Activated CD4-positive, alpha-beta T cell treated with anti-CD3 and anti-CD28 coated beads for 36 hours (primary cell): ENCODE measurements at regions not wholly inside any gene's neighbourhood (a gene's known extent, or its start where the extent isn't known, plus 50 kb on each side); places are given as distances from the start of the nearest gene placed in this dataset.
"Not testable (repeated sequence)": the region's sequence is repeated elsewhere in the genome, so short reads cannot be mapped to it uniquely, and the experiment has no call there.

Source experiments
- ATAC-seq: fragments of 200-7000 bp; cut with Tn5 transposase; one replicate; pipeline ENCODE4 v1.10.0; 2021; ENCODE audit warnings: mild to moderate bottlenecking, moderate library complexity
- CTCF ChIA-PET: fragments of 350-600 bp; sonication (Branson Sonifier 250); formaldehyde crosslinking; loops from one replicate; lab custom pipeline; 2021; ENCODE audit warnings: antibody characterized with exemption; lab: Charles Lee
- POLR2A ChIA-PET: fragments of 350-600 bp; sonication (Branson Sonifier 250); formaldehyde crosslinking; loops from one replicate; lab custom pipeline; 2021; ENCODE audit warnings: antibody characterized with exemption, inconsistent platforms; lab: Charles Lee
- DNase-seq: peaks from one replicate; pipeline ENCODE4 v3.0.0-alpha.2; 2020
- H3K27ac Mint-ChIP-seq: one replicate; pipeline ENCODE4 v1.8.0; 2021; ENCODE audit warnings: mixed read lengths
- H3K27me3 Mint-ChIP-seq: one replicate; pipeline ENCODE4 v1.8.0; 2021; ENCODE audit warnings: mixed read lengths
- H3K36me3 Mint-ChIP-seq: one replicate; pipeline ENCODE4 v1.8.0; 2021; ENCODE audit warnings: low read depth, mixed read lengths
- H3K4me1 Mint-ChIP-seq: one replicate; pipeline ENCODE4 v1.8.0; 2021; ENCODE audit warnings: mixed read lengths
- H3K4me3 Mint-ChIP-seq: one replicate; pipeline ENCODE4 v1.8.0; 2021; ENCODE audit warnings: mild to moderate bottlenecking, moderate library complexity, mixed read lengths
- H3K9me3 Mint-ChIP-seq: one replicate; pipeline ENCODE4 v1.8.0; 2021; ENCODE audit warnings: low read depth, mixed read lengths
- intact Hi-C, 2 experiments: fragments of 100-400 bp; cut with DNase I in 1 of 2; cut with micrococcal nuclease in 1 of 2; formaldehyde crosslinking; loops; one replicate each; pipeline versions ENCODE4 v1.14.2 to v1.15.1; 2022 to 2024; cut with DNase I, micrococcal nuclease

DNA sequence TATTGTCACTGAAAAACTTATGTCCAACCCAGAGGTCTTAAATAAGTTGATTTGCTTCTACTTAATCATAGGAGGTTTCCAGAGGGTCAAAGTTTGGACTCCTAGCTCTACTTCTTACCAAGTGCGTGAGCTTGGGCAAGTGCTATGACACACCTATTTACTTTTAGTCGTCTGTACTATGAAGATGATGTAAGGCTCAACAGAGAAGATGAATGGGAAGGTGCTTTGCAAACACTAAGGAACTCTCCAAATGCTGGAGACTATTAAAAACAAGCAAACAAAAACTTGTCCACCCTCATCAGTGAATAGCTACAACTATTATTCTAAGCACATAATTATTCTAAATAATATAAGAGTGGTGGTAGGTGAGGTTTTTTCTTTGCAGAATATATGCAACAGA is 232.3 kb upstream of the USP24 start:
- ATAC-seq (no peak), DNase-seq (no peak)
- H3K36me3 Mint-ChIP-seq = no peaks in the 10 kb centered on the region
- no peak overlapping the region for H3K4me3 Mint-ChIP-seq
- ChIA-PET CTCF (interaction anchor here (1.2 kb wide), 1 partner anchor 69 kb away, joined by 3 read pairs; no protein-coding TSS in a partner anchor), POLR2A (no interaction called here)
- H3K9me3 Mint-ChIP-seq = no peaks in the 10 kb centered on the region
- intact Hi-C loops = loop anchor here in 1 of 2 experiments (10.0 kb wide), 1 partner anchor 303 kb away; no protein-coding TSS in a partner anchor
- H3K4me1 Mint-ChIP-seq = peaks cover 8% of the 10 kb centered on the region
- H3K27me3 Mint-ChIP-seq = peaks cover 11% of the 10 kb centered on the region
- no peak overlapping the region for H3K27ac Mint-ChIP-seq

DNA sequence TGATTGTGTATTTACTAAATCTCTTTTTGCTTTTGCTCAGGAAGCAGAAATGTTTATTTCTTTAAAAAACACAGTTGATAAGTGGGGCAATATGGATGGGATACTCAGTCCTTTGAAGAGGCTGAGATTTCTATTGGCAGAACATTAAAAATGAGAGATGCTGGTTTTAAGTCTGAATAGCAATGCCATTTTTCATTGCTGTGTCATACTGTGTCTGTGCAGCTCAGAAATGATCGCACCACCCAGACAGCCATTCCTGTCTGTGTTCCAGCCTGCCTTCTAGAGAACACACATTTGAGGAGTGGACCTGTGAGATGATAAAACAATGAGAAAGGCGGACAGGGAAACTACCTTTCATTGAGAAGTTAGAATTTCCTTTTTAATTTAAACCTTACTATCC is 231.2 kb upstream of the USP24 start:
- Mint-ChIP-seq H3K36me3 (no peaks in the 10 kb centered on the region), H3K4me1 (peaks cover 8% of the 10 kb centered on the region), H3K4me3 (no peak overlapping the region), H3K27me3 (peaks cover 7% of the 10 kb centered on the region), H3K9me3 (no peaks in the 10 kb centered on the region), H3K27ac (no peak overlapping the region)
- intact Hi-C loops = loop anchor here in 1 of 2 experiments (10.0 kb wide), 1 partner anchor 302 kb away; no protein-coding TSS in a partner anchor
- POLR2A ChIA-PET = no interaction called here
- CTCF ChIA-PET = interaction anchor here (1.1 kb wide), 1 partner anchor 13 kb away, joined by 3 read pairs; no protein-coding TSS in a partner anchor
- no peak for ATAC-seq
- no peak for DNase-seq

DNA sequence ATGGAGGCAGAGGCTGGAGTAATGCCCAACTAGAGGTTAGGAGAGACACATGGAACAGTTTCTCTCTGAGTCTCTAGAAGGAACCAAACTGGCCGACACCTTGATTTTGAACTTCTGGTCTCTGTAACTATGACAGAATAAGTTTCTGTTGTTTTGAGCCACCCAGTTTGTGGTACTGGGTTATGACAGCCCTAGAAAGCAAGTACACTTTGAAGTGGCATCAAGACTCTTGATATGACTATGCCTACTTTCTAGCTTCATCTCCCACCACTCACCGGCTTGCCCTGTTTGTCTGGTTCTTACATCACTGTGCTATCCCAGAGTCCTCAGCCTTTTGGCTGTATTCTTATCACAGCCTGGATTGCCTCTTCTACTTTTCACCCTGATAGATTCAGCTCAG is 230.3 kb upstream of the USP24 start:
- Mint-ChIP-seq H3K27ac (no peak overlapping the region), H3K4me1 (peaks cover 8% of the 10 kb centered on the region), H3K36me3 (no peaks in the 10 kb centered on the region), H3K27me3 (peaks cover 7% of the 10 kb centered on the region), H3K9me3 (no peaks in the 10 kb centered on the region), H3K4me3 (no peak overlapping the region)
- DNase-seq (peak; percentile 61), ATAC-seq (peak; percentile 97)
- intact Hi-C loops = loop anchor here in 1 of 2 experiments (10.0 kb wide), 1 partner anchor 301 kb away; no protein-coding TSS in a partner anchor
- CTCF ChIA-PET = interaction anchor here (0.6 to 1.1 kb wide), 2 partner anchors 14 to 70 kb away, joined by 3 read pairs; no protein-coding TSS in a partner anchor
- POLR2A ChIA-PET = no interaction called here

DNA sequence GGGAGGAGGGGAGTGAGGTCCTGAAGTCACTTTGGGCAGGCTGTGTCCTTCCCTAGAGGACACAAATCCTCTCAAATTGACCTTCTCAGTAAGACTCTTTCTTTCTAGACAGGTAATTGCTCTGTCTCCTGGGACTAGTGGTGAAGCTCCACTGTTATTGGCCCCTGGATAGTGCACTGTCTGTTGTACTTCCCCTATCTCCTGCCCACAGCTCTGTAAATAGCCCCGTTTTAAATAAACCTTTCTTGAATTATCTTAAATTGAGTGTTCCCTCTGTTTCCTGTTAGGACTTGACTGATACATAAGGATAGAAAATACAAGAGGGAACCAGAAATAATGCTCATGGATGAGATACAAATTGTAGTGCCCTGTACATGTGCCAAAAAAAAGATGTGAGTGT is 229.5 kb upstream of the USP24 start:
- CTCF ChIA-PET = interaction anchor here (0.6 kb wide), 1 partner anchor 201 kb away, joined by 3 read pairs; no protein-coding TSS in a partner anchor

GRCh38 chr1:55443175-55443915 is 228.2 kb upstream of the USP24 start:
- Mint-ChIP-seq H3K9me3 (no peaks in the 10 kb centered on the region), H3K4me1 (peaks cover 8% of the 10 kb centered on the region), H3K27ac (no peak overlapping the region), H3K4me3 (no peak overlapping the region), H3K27me3 (peaks cover 6% of the 10 kb centered on the region), H3K36me3 (no peaks in the 10 kb centered on the region)
- intact Hi-C loops = loop anchor here in 1 of 2 experiments (10.0 kb wide), 1 partner anchor 299 kb away; no protein-coding TSS in a partner anchor
- no peak for ATAC-seq
- ChIA-PET CTCF (no interaction called here), POLR2A (no interaction called here)
- no peak for DNase-seq

More for the DNA sequence above, 229.5 kb upstream of the USP24 start:
- intact Hi-C loops = loop anchor here in 1 of 2 experiments (10.0 kb wide), 1 partner anchor 300 kb away; no protein-coding TSS in a partner anchor
- no peaks in the 10 kb centered on the region for H3K36me3 Mint-ChIP-seq
- no peak overlapping the region for H3K4me3 Mint-ChIP-seq
- POLR2A ChIA-PET = no interaction called here
- ATAC-seq (no peak), DNase-seq (no peak)
- no peaks in the 10 kb centered on the region for H3K9me3 Mint-ChIP-seq
- H3K27me3 Mint-ChIP-seq = peaks cover 5% of the 10 kb centered on the region
- H3K4me1 Mint-ChIP-seq = peaks cover 8% of the 10 kb centered on the region
- no peak overlapping the region for H3K27ac Mint-ChIP-seq

DNA sequence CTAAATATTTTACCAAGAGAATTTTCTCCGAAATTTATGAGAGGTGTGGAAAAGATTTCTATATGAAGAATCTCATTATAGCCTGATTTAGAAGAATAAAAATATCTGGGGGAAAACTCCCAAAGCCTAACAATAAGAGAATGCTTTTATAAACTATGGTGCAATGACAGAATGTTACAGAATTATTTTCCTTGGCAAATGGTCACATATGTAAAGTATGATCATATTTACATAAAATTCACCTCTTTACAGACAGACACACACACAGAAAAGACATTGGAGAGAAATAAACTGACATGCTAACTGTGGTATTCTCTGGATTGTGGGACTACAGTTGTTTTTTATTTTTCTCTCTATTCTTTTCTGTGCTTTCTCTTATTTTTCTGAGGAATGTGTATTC is 226.3 kb upstream of the USP24 start:
- Mint-ChIP-seq H3K27ac (no peak overlapping the region), H3K9me3 (no peaks in the 10 kb centered on the region), H3K36me3 (no peaks in the 10 kb centered on the region), H3K4me1 (peaks cover 8% of the 10 kb centered on the region), H3K4me3 (no peak overlapping the region), H3K27me3 (peaks cover 8% of the 10 kb centered on the region)
- POLR2A ChIA-PET = no interaction called here
- CTCF ChIA-PET = interaction anchor here (1.3 kb wide), 1 partner anchor 65 kb away, joined by 4 read pairs; no protein-coding TSS in a partner anchor
- no peak for ATAC-seq
- intact Hi-C loops = loop anchor here in 1 of 2 experiments (10.0 kb wide), 1 partner anchor 297 kb away; no protein-coding TSS in a partner anchor
- DNase-seq = no peak

DNA sequence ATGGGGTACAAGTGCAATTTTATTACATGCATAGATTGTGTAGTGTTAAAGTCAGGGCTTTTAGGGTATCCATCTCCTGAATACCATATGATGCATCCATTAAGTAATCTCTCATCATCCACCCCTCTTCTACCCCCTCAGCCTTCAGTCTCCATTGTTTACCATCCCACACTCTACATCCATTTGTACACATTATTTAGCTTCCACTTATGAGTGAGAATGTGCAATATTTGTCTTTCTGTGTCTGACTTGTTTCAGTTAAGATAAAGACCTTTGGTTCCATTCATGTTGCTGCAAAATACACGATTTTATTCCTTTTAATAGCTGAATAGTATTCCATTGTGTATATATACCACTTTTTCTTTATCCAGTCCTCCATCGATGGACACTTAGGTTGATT is 222.5 kb upstream of the USP24 start:
- Mint-ChIP-seq H3K27me3 (peaks cover 9% of the 10 kb centered on the region), H3K4me1 (no peaks in the 10 kb centered on the region), H3K4me3 (no peak overlapping the region), H3K36me3 (no peaks in the 10 kb centered on the region), H3K9me3 (peaks cover 5% of the 10 kb centered on the region), H3K27ac (no peak overlapping the region)
- ATAC-seq (no peak), DNase-seq (no peak)
- intact Hi-C loops = no loop called here
- POLR2A ChIA-PET = no interaction called here
- CTCF ChIA-PET = no interaction called here

DNA sequence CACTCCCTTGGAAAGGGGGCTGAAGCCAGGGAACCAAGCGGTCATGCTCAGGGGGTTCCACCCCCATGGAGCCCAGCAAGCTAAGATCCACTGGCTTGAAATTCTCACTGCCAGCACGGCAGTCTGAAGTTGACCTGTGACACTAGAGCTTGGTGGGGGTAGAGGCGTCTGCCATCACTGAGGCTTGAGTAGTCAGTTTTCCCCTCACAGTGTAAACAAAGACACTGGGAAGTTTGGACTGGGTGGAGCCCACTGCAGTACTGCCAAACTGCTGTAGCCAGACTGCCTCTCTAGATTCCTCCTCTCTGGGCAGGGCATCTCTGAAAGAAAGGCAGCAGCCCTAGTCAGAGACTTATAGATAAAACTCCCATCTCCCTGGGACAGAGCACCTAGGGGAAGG is 215.6 kb upstream of the USP24 start:
- DNase-seq, H3K36me3 Mint-ChIP-seq, H3K4me1 Mint-ChIP-seq, H3K9me3 Mint-ChIP-seq, H3K4me3 Mint-ChIP-seq, H3K27ac Mint-ChIP-seq, CTCF ChIA-PET, ATAC-seq, intact Hi-C loops, POLR2A ChIA-PET: not testable (repeated sequence)
- H3K27me3 Mint-ChIP-seq = peaks cover 15% of the 10 kb centered on the region

DNA sequence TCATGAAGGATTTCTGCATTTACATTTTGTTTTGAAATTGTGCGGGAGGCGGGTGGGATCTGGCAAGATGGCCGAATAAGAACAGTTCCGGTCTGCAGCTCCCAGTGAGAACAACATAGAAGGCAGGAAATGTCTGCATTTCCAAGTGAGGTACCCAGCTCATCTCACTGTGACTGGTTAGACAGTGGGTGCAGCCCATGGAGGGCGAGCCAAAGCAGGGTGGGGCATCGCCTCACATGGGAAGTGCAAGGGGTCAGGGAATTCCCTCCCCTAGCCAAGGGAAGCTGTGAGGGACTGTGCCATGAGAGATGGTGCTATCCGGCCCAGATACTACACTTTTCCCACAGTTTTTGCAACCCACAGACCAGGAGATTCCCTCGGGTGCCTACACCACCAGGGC is 215.0 kb upstream of the USP24 start:
- H3K36me3 Mint-ChIP-seq, H3K27ac Mint-ChIP-seq, POLR2A ChIA-PET, ATAC-seq, H3K4me3 Mint-ChIP-seq, CTCF ChIA-PET, intact Hi-C loops, H3K4me1 Mint-ChIP-seq, H3K9me3 Mint-ChIP-seq, DNase-seq: not testable (repeated sequence)
- peaks cover 15% of the 10 kb centered on the region for H3K27me3 Mint-ChIP-seq

GRCh38 chr1:55428944-55429931 is 214.1 kb upstream of the USP24 start:
- DNase-seq (no peak), ATAC-seq (no peak)
- no peaks in the 10 kb centered on the region for H3K4me1 Mint-ChIP-seq
- ChIA-PET POLR2A (no interaction called here), CTCF (no interaction called here)
- H3K27me3 Mint-ChIP-seq = peaks cover 19% of the 10 kb centered on the region
- no peaks in the 10 kb centered on the region for H3K36me3 Mint-ChIP-seq
- H3K4me3 Mint-ChIP-seq = no peak overlapping the region
- intact Hi-C loops = no loop called here
- H3K9me3 Mint-ChIP-seq = no peaks in the 10 kb centered on the region
- H3K27ac Mint-ChIP-seq = no peak overlapping the region

DNA sequence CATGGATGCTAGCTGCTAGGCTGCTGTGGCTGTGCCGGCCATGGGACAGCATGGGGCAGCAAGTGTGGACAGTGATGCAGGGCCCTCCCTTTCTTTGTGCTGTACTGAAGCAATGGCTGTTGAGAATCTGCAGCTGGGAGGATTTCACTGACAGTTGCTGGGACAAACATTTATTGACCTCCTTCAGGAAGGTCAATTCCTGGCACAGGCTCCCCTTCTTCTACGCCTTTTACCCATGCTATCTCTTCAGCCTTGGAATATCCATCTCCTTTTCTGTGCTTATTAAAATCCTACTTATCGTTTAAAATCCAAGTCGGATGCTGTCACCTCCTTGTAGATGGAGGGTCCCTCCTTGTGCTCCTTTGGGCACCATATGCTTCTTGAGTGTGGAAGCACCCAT is 213.1 kb upstream of the USP24 start:
- CTCF ChIA-PET = interaction anchor here (0.6 kb wide), 1 partner anchor 28 kb away, joined by 5 read pairs; no protein-coding TSS in a partner anchor

More for the DNA sequence above, 213.1 kb upstream of the USP24 start:
- H3K27ac Mint-ChIP-seq = no peak overlapping the region
- POLR2A ChIA-PET = no interaction called here
- H3K4me1 Mint-ChIP-seq = no peaks in the 10 kb centered on the region
- no peaks in the 10 kb centered on the region for H3K36me3 Mint-ChIP-seq
- ATAC-seq (no peak), DNase-seq (no peak)
- H3K4me3 Mint-ChIP-seq = no peak overlapping the region
- H3K27me3 Mint-ChIP-seq = peaks cover 21% of the 10 kb centered on the region
- intact Hi-C loops = no loop called here
- H3K9me3 Mint-ChIP-seq = no peaks in the 10 kb centered on the region
